Ovary (tissue), 7 donors: ENCODE measurements at regions not wholly inside any gene's neighbourhood (a gene's known extent, or its start where the extent isn't known, plus 50 kb on each side); places are given as distances from the start of the nearest gene placed in this dataset.

ENCODE experiments used
- DNase-seq, 5 donors: peaks; one replicate each; pipeline ENCODE4 v3.0.0-alpha.2; 2019 to 2020
- H3K27ac ChIP-seq, 2 donors: fragments of 200-600 bp; one replicate each; pipeline versions ENCODE4 v1.5.1 to v1.8.0; 2019 to 2022
- H3K27me3 ChIP-seq: fragments of 200-600 bp; one replicate; pipeline ENCODE4 v1.8.0; 2022
- H3K36me3 ChIP-seq: fragments of 200-600 bp; sonication (generic); one replicate; pipeline ENCODE4 v1.5.1; 2019
- H3K4me1 ChIP-seq: one replicate; pipeline ENCODE4 v1.8.1; 2013; ENCODE audit warnings: mild to moderate bottlenecking, moderate library complexity; ENCODE audit not compliant: insufficient read depth
- H3K4me3 ChIP-seq: fragments of 200-600 bp; sonication (generic); one replicate; pipeline ENCODE4 v1.5.1; 2017
- H3K9me3 ChIP-seq, 2 donors: fragments of 200-600 bp in 1 of 2; sonication (generic) in 1 of 2; one replicate each; pipeline versions ENCODE4 v1.5.1 to v1.8.1; 2013 to 2019; ENCODE audit warnings: mild to moderate bottlenecking in 1 of 2, moderate library complexity in 1 of 2
- CTCF ChIP-seq, 3 donors: fragments of 450-650 bp in 2 of 3; fragments of 200-600 bp in 1 of 3; IDR thresholded peaks; one replicate each; pipeline versions ENCODE4 v1.5.1 to v1.8.0; 2016 to 2022; ENCODE audit warnings: antibody characterized with exemption in 3 of 3, mild to moderate bottlenecking in 1 of 3
- EP300 ChIP-seq: sonication (generic); formaldehyde crosslinking; IDR thresholded peaks from one replicate; pipeline ENCODE4 v1.6.1; 2017; ENCODE audit warnings: antibody characterized with exemption
- POLR2A ChIP-seq: fragments of 450-650 bp; IDR thresholded peaks from one replicate; pipeline ENCODE4 v1.6.1; 2017; ENCODE audit warnings: antibody characterized with exemption, mild to moderate bottlenecking, moderate library complexity
- WGBS, 3 donors: extraction: QIAGEN DNeasy Blood & Tissue Kit in 1 of 3; methylation state at CpG; one replicate each; pipeline versions ENCODE4 v1.1.5 to v1.1.7; 2013 to 2017; 5-methylcytosine and 5-hydroxymethylcytosine counted together
- intact Hi-C, 4 donors: fragments of 100-400 bp; cut with DNase I; formaldehyde crosslinking; loops; one replicate each; pipeline versions ENCODE4 v1.11.0 to v1.15.1; 2022 to 2023
- donor health status: DM: no; HTN: no; CAD: no; lungs with moderate emphysema.
- donor health status: DM: no; HTN: no; CAD: no.
- donor health status: Bipolar disorder and iron deficiency.
- donor health status: DM: no; HTN: no; CAD: no.
- donor health status: DM: yes; HTN: yes; CAD: no.

GRCh38 chr16:79543219-79543618, 57.3 kb downstream of the MAF start:
- Histone ChIP-seq H3K27ac (no peak overlapping the region), H3K27me3 (no peaks in the 10 kb centered on the region), H3K4me1 (no peaks in the 10 kb centered on the region), H3K4me3 (no peak overlapping the region), H3K9me3 (no peaks in the 10 kb centered on the region), H3K36me3 (no peaks in the 10 kb centered on the region)
- WGBS, 3 donors = 93 to 98% (median 96%) methylated on average over 8 of the region's 8 CpGs
- intact Hi-C loops = no loop called here
- no peak for TF ChIP-seq POLR2A
- no peak for TF ChIP-seq CTCF (IDR thresholded peaks at IDR 0.05)
- no peak for TF ChIP-seq EP300
- DNase-seq = no peak

GRCh38 chr16:79542237-79542774, 58.2 kb downstream of the MAF start:
- 82 to 87% (median 85%) methylated on average over 11 of the region's 11 CpGs for WGBS, 3 donors
- Histone ChIP-seq H3K27ac (no peak overlapping the region), H3K27me3 (no peaks in the 10 kb centered on the region), H3K4me3 (no peak overlapping the region), H3K36me3 (no peaks in the 10 kb centered on the region), H3K9me3 (no peaks in the 10 kb centered on the region), H3K4me1 (no peaks in the 10 kb centered on the region)
- no peak for DNase-seq
- no peak for TF ChIP-seq CTCF (IDR thresholded peaks at IDR 0.05)
- no peak for TF ChIP-seq EP300
- TF ChIP-seq POLR2A = no peak
- intact Hi-C loops = no loop called here

GRCh38 chr16:79540825-79541595, 59.5 kb downstream of the MAF start:
- Histone ChIP-seq H3K36me3 (no peaks in the 10 kb centered on the region), H3K4me3 (no peak overlapping the region), H3K27ac (no peak overlapping the region), H3K27me3 (no peaks in the 10 kb centered on the region), H3K4me1 (no peaks in the 10 kb centered on the region), H3K9me3 (no peaks in the 10 kb centered on the region)
- intact Hi-C loops = no loop called here
- no peak for TF ChIP-seq EP300
- no peak for TF ChIP-seq POLR2A
- no peak for TF ChIP-seq CTCF (IDR thresholded peaks at IDR 0.05)
- no peak for DNase-seq
- 95 to 96% (median 96%) methylated on average over 15 of the region's 15 CpGs for WGBS, 3 donors

GRCh38 chr16:79537584-79537983, 63.0 kb downstream of the MAF start:
- no peak for DNase-seq
- TF ChIP-seq EP300 (no peak), POLR2A (no peak), CTCF (IDR thresholded peaks at IDR 0.05) (no peak)
- intact Hi-C loops = no loop called here
- no peaks in the 10 kb centered on the region for H3K9me3 ChIP-seq
- no peaks in the 10 kb centered on the region for H3K4me1 ChIP-seq
- no peak overlapping the region for H3K4me3 ChIP-seq
- H3K27ac ChIP-seq = no peak overlapping the region
- no peaks in the 10 kb centered on the region for H3K36me3 ChIP-seq
- 89 to 91% (median 91%) methylated on average over 6 of the region's 6 CpGs for WGBS, 3 donors
- H3K27me3 ChIP-seq = no peaks in the 10 kb centered on the region
